ENCODE measurements at regions not wholly inside any gene's neighbourhood (a gene's known extent, or its start where the extent isn't known, plus 50 kb on each side); places are given as distances from the start of the nearest gene placed in this dataset.

GRCh38 chr21:25025596-25025995, 581.7 kb downstream of the MRPL39 start:
- H3K9me3 Mint-ChIP-seq (ENCODE audit: unreplicated experiment), result peaks cover 4% of the 10 kb centered on the region
- no peak overlapping the region for H2AFZ ChIP-seq (ENCODE audit: low read depth, low read length)
- H3K9me3 ChIP-seq (ENCODE audit: insufficient read depth, low read depth, low read length), result no peaks in the 10 kb centered on the region
- H3K27ac Mint-ChIP-seq (ENCODE audit: unreplicated experiment), result no peak overlapping the region
- no peaks in the 10 kb centered on the region for H3K4me1 ChIP-seq (ENCODE audit: insufficient read depth, low read length)
- no peak overlapping the region for H3K4me3 Mint-ChIP-seq (ENCODE audit: unreplicated experiment)
- H3K4me3 ChIP-seq (ENCODE audit: insufficient read depth, low read depth, low read length), result no peak overlapping the region
- H3K27ac ChIP-seq (ENCODE audit: low read depth, low read length), result no peak overlapping the region
- TF ChIP-seq EZH2 (IDR thresholded peaks at IDR 0.05; ENCODE audit: insufficient read depth, low read length) (no peak), CTCF (IDR thresholded peaks at IDR 0.05; ENCODE audit: insufficient read depth, low read depth, low read length) (no peak)
- DNase-seq (ENCODE audit: low read depth) (no peak), FAIRE-seq (no peak)
- no peak overlapping the region for H3K4me2 ChIP-seq (ENCODE audit: low read length)
- no peaks in the 10 kb centered on the region for H3K27me3 ChIP-seq (ENCODE audit: insufficient read depth, low read length)
- no peaks in the 10 kb centered on the region for H3K27me3 Mint-ChIP-seq (ENCODE audit: low read depth, unreplicated experiment)
- no peaks in the 10 kb centered on the region for H4K20me1 ChIP-seq (ENCODE audit: insufficient read depth, low read length)
- H3K4me1 Mint-ChIP-seq (ENCODE audit: low read depth, unreplicated experiment), result no peaks in the 10 kb centered on the region
- no peaks in the 10 kb centered on the region for H3K79me2 ChIP-seq (ENCODE audit: insufficient read depth, low read length)
- H3K36me3 Mint-ChIP-seq (ENCODE audit: low read depth, unreplicated experiment), result no peaks in the 10 kb centered on the region
- H3K9ac ChIP-seq (ENCODE audit: low read length), result no peak overlapping the region
- no peaks in the 10 kb centered on the region for H3K36me3 ChIP-seq (ENCODE audit: insufficient read depth, low read length)

- Histone ChIP-seq H3K9me3 (ENCODE audit: insufficient read depth, low read depth, low read length) (no peaks in the 10 kb centered on the region), H3K9ac (ENCODE audit: low read length) (no peak overlapping the region), H2AFZ (ENCODE audit: low read depth, low read length) (no peak overlapping the region), H3K27ac (ENCODE audit: low read depth, low read length) (no peak overlapping the region), H3K27me3 (ENCODE audit: insufficient read depth, low read length) (no peaks in the 10 kb centered on the region), H3K36me3 (ENCODE audit: insufficient read depth, low read length) (no peaks in the 10 kb centered on the region), H4K20me1 (ENCODE audit: insufficient read depth, low read length) (no peaks in the 10 kb centered on the region), H3K79me2 (ENCODE audit: insufficient read depth, low read length) (no peaks in the 10 kb centered on the region), H3K4me2 (ENCODE audit: low read length) (no peak overlapping the region), H3K4me1 (ENCODE audit: insufficient read depth, low read length) (no peaks in the 10 kb centered on the region), H3K4me3 (ENCODE audit: insufficient read depth, low read depth, low read length) (no peak overlapping the region)
- FAIRE-seq (no peak), DNase-seq (ENCODE audit: low read depth) (no peak)
- Mint-ChIP-seq H3K4me1 (ENCODE audit: low read depth, unreplicated experiment) (no peaks in the 10 kb centered on the region), H3K27me3 (ENCODE audit: low read depth, unreplicated experiment) (no peaks in the 10 kb centered on the region), H3K36me3 (ENCODE audit: low read depth, unreplicated experiment) (no peaks in the 10 kb centered on the region), H3K27ac (ENCODE audit: unreplicated experiment) (no peak overlapping the region), H3K9me3 (ENCODE audit: unreplicated experiment) (peaks cover 4% of the 10 kb centered on the region), H3K4me3 (ENCODE audit: unreplicated experiment) (no peak overlapping the region)
- TF ChIP-seq CTCF (IDR thresholded peaks at IDR 0.05; ENCODE audit: insufficient read depth, low read depth, low read length) (no peak), EZH2 (IDR thresholded peaks at IDR 0.05; ENCODE audit: insufficient read depth, low read length) (no peak)
Observed at GRCh38 chr21:25024639-25025038, 582.6 kb downstream of the MRPL39 start.

GRCh38 chr21:25005388-25005787, 601.9 kb downstream of the MRPL39 start:
- H3K27me3 Mint-ChIP-seq (ENCODE audit: low read depth, unreplicated experiment), result no peaks in the 10 kb centered on the region
- no peak overlapping the region for H3K4me3 Mint-ChIP-seq (ENCODE audit: unreplicated experiment)
- Histone ChIP-seq H3K9me3 (ENCODE audit: insufficient read depth, low read depth, low read length) (no peaks in the 10 kb centered on the region), H3K36me3 (ENCODE audit: insufficient read depth, low read length) (no peaks in the 10 kb centered on the region), H3K4me3 (ENCODE audit: insufficient read depth, low read depth, low read length) (no peak overlapping the region), H3K27ac (ENCODE audit: low read depth, low read length) (no peak overlapping the region), H3K9ac (ENCODE audit: low read length) (no peak overlapping the region), H2AFZ (ENCODE audit: low read depth, low read length) (no peak overlapping the region), H3K4me2 (ENCODE audit: low read length) (no peak overlapping the region), H3K4me1 (ENCODE audit: insufficient read depth, low read length) (no peaks in the 10 kb centered on the region), H3K27me3 (ENCODE audit: insufficient read depth, low read length) (no peaks in the 10 kb centered on the region), H3K79me2 (ENCODE audit: insufficient read depth, low read length) (no peaks in the 10 kb centered on the region), H4K20me1 (ENCODE audit: insufficient read depth, low read length) (no peaks in the 10 kb centered on the region)
- TF ChIP-seq CTCF (IDR thresholded peaks at IDR 0.05; ENCODE audit: insufficient read depth, low read depth, low read length) (no peak), EZH2 (IDR thresholded peaks at IDR 0.05; ENCODE audit: insufficient read depth, low read length) (no peak)
- H3K36me3 Mint-ChIP-seq (ENCODE audit: low read depth, unreplicated experiment), result no peaks in the 10 kb centered on the region
- H3K27ac Mint-ChIP-seq (ENCODE audit: unreplicated experiment), result no peak overlapping the region
- FAIRE-seq, result no peak
- H3K9me3 Mint-ChIP-seq (ENCODE audit: unreplicated experiment), result no peaks in the 10 kb centered on the region
- H3K4me1 Mint-ChIP-seq (ENCODE audit: low read depth, unreplicated experiment), result no peaks in the 10 kb centered on the region
- DNase-seq (ENCODE audit: low read depth), result peak; percentile 10

Data from astrocyte (in vitro differentiated cells and primary cell).